Stimulated activated CD4-positive, alpha-beta T cell treated with anti-CD3 and anti-CD28 coated beads, Interleukin-2, amount 100 ng/mL, for 48 hours (primary cell): ENCODE measurements at regions not wholly inside any gene's neighbourhood (a gene's known extent, or its start where the extent isn't known, plus 50 kb on each side); places are given as distances from the start of the nearest gene placed in this dataset.

Source experiments
- DNase-seq, 2 donors: peaks; one replicate each; pipeline ENCODE4 v3.0.0-alpha.2; 2020

GRCh38 chr11:76276046-76276780 is 69.9 kb upstream of the WNT11 start:
- DNase-seq, result no peak

GRCh38 chr11:76275446-76275845 is 69.1 kb upstream of the WNT11 start:
- no peak for DNase-seq

- DNase-seq, result no peak
Measured at GRCh38 chr11:76271068-76271467, 64.8 kb upstream of the WNT11 start.

GRCh38 chr11:76270389-76270788 is 64.1 kb upstream of the WNT11 start:
- DNase-seq, result no peak

GRCh38 chr11:76269661-76270261 is 63.5 kb upstream of the WNT11 start:
- DNase-seq, result no peak

GRCh38 chr11:76269247-76269646 is 62.9 kb upstream of the WNT11 start:
- DNase-seq, result no peak

GRCh38 chr11:76268498-76268897 is 62.2 kb upstream of the WNT11 start:
- no peak for DNase-seq

- DNase-seq, result no peak
Measured at GRCh38 chr11:76267556-76267955, 61.3 kb upstream of the WNT11 start.

- DNase-seq, result no peak
Measured at GRCh38 chr11:76266286-76267100, 60.2 kb upstream of the WNT11 start.

- no peak for DNase-seq
Measured at GRCh38 chr11:76265771-76266241, 59.5 kb upstream of the WNT11 start.

- no peak for DNase-seq
Measured at GRCh38 chr11:76263657-76264056, 57.4 kb upstream of the WNT11 start.

- DNase-seq, result no peak
Measured at GRCh38 chr11:76263166-76263565, 56.9 kb upstream of the WNT11 start.

- no peak for DNase-seq
Measured at GRCh38 chr11:76260296-76260925, 54.1 kb upstream of the WNT11 start.

- no peak for DNase-seq
Measured at GRCh38 chr11:76259299-76259908, 53.1 kb upstream of the WNT11 start.

- no peak for DNase-seq
Measured at GRCh38 chr11:76257074-76257719, 50.9 kb upstream of the WNT11 start.

GRCh38 chr11:76256448-76256847 is 50.1 kb upstream of the WNT11 start:
- DNase-seq, result no peak
